ENCODE measurements at regions not wholly inside any gene's neighbourhood (a gene's known extent, or its start where the extent isn't known, plus 50 kb on each side); places are given as distances from the start of the nearest gene placed in this dataset.

DNA sequence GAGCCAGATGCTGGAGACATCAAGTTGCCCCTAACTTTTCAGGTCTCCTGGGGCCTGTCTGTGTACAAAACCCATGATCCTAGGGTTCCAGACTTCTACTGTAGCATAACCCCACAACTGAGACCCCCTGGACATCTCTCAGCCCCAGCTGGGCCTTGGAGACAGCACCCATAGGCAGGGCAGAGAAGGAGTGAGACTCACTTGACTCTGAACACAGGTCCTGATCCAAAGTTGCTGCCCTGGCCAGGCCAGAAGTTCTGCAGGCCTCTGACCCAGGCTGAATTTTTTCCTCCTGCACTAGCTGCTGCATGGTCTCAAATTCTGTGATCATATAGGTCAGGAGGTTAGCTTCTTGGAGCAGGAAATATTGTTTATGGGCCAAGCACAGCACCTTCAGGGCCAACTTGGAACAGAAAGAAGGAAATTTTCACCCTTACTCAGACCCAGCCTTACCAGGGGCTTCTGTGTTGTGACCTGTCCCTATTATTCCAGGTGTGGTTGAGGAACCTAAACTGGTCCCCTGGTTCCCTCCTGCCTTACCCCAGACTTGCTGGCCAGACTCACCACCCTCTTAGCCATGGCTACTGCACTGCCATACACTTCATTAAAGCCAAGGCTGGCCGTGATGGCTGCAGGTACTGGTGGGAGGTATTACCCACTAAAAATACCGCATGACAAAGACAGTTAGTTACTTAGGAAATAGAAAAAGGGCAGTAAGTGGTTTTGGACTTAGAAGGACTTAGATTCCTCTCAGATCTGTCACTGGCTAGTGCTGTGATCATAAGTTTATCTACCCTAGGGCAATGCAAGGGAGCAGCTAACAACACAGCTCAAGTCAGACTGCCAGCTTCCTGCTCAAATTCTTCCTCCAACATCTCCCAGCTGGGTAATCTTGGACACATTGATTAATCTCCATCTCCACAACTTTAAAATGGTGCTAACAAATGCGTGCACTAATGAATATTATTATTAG, 2180.1 kb downstream of the TP53TG3F start:
- WGBS (ENCODE audit: insufficient coverage, low coverage, missing lambda C conversion rate) = 0% methylated on average over 3 of the region's 3 CpGs
- ChIA-PET CTCF (ENCODE audit: low intra/inter-chr PET ratio) (no interaction called here), POLR2A (interaction anchor here (0.7 kb wide), 1 partner anchor 16 kb away, joined by 3 read pairs; no protein-coding TSS in a partner anchor)
- H3K27ac ChIP-seq (ENCODE audit: extremely low read depth, low read depth, low read length) = no peak overlapping the region
- no peaks in the 10 kb centered on the region for H3K36me3 ChIP-seq (ENCODE audit: control insufficient read depth, insufficient read depth, low read length)
- no peak for FAIRE-seq
- no peak for DNase-seq (ENCODE audit: extremely low read depth in 1 of 4, low spot score in 3 of 4)
- H3K4me2 ChIP-seq (ENCODE audit: insufficient read depth, low read length) = no peak overlapping the region
- H3K79me2 ChIP-seq (ENCODE audit: control insufficient read depth, insufficient read depth, low read length) = no peaks in the 10 kb centered on the region
- no peak overlapping the region for H3K4me3 ChIP-seq
- no peaks in the 10 kb centered on the region for H3K27me3 ChIP-seq (ENCODE audit: control insufficient read depth in 2 of 2, insufficient read depth in 2 of 2, low read length in 2 of 2)
- intact Hi-C loops (cut with micrococcal nuclease) = no loop called here
- no peaks in the 10 kb centered on the region for H3K4me1 ChIP-seq (replicated peaks in 1 of 2; ENCODE audit: control insufficient read depth in 2 of 2, insufficient read depth in 2 of 2, low read length in 2 of 2)
- no peaks in the 10 kb centered on the region; the same call in 1 of the 2 replicates for H3K9me3 ChIP-seq (replicated peaks; ENCODE audit: control insufficient read depth, insufficient read depth, low read depth, low read length)
- no peak overlapping the region for H2AFZ ChIP-seq (ENCODE audit: low read depth, low read length)
- TF ChIP-seq POLR2G (IDR thresholded peaks at IDR 0.05; ENCODE audit: low read depth, low read length) (no peak), KHSRP (IDR thresholded peaks at IDR 0.05) (no peak), PHTF2 (CRISPR knock-in tag; IDR thresholded peaks at IDR 0.05) (no peak), U2AF1 (optimal IDR thresholded peaks at IDR 0.05; ENCODE audit: low read depth, low read length) (no peak), POLR3A (IDR thresholded peaks at IDR 0.05; ENCODE audit: borderline replicate concordance, extremely low read depth, insufficient read depth, insufficient read length) (no peak), NONO (IDR thresholded peaks at IDR 0.05; ENCODE audit: low read depth in 2 of 2, low read length in 1 of 2) (no peak), PHF20 (IDR thresholded peaks at IDR 0.05; ENCODE audit: partially characterized antibody) (no peak), NR2C2 (CRISPR knock-in tag; IDR thresholded peaks at IDR 0.05) (no peak), NR2C2 (tag; IDR thresholded peaks at IDR 0.05) (no peak), SNIP1 (IDR thresholded peaks at IDR 0.05; ENCODE audit: low read depth) (no peak), CBX2 (IDR thresholded peaks at IDR 0.05; ENCODE audit: insufficient read depth, low read length, poor library complexity, severe bottlenecking) (no peak), RBM34 (IDR thresholded peaks at IDR 0.05; ENCODE audit: borderline replicate concordance, insufficient read depth, low read length) (no peak), SMC3 (conservative IDR thresholded peaks at IDR 0.05; ENCODE audit: insufficient read depth, low read depth, low read length) (no peak)
- H3K9me1 ChIP-seq (ENCODE audit: control insufficient read depth, insufficient read depth, low read length) = no peaks in the 10 kb centered on the region
- no peak overlapping the region for H3K9ac ChIP-seq (ENCODE audit: insufficient read depth in 1 of 2, low read depth in 2 of 2, low read length in 2 of 2)
- no peak for ATAC-seq
- H4K20me1 ChIP-seq (replicated peaks; ENCODE audit: control insufficient read depth, insufficient read depth, low read length) = no peaks in the 10 kb centered on the region
- BruUV-seq (replicated peaks) = no TSS peak
- in situ Hi-C loops (cut with MboI) = no loop called here

Data from K562 (cell line).